Fibroblast of gingiva (primary cell): ENCODE measurements at regions not wholly inside any gene's neighbourhood (a gene's known extent, or its start where the extent isn't known, plus 50 kb on each side); places are given as distances from the start of the nearest gene placed in this dataset.
"Not testable (repeated sequence)": the region's sequence is repeated elsewhere in the genome, so short reads cannot be mapped to it uniquely, and the experiment has no call there.

Source experiments
- DNase-seq: peaks from one replicate; pipeline ENCODE4 v3.0.0-alpha.2; 2011; ENCODE audit warnings: low read depth

DNA sequence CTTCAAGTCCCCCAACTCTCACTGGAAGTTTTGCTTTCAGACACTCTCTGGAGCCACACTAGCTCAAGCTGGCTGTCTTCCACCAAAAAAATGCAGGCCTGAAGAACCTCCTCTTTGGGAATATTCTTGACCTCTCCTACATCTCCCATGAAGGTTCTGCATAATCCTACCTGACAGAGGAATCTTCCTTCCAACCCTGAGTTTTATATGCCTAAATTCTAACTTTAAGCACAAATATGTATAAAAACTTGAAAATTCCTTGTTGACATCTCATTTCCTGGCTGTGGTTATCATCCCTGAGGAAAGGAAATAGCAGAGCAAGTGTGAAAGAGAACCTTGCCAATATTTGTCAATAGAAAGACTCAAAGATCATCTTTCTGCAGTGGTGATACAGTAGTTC lies 249.0 kb downstream of the LPIN1 start:
- DNase-seq: peak; percentile 30

DNA sequence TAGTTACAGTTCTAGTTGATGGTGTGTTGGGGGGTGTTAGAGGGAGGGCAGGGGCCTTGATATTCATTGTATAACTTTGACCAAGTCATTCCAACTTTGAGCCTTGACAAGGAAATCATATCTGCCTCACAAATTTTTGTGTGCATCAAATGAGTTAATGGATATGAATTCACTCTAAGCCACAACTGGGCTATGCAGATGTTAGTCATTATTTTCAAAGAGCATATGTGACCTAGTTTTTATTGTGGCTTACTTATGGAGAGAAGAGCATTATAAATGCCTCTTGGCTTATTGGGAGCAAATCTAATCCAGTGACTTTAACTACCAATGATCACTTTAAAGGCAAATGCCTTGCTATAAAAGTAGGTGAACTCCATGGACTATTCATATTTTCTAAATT lies 250.2 kb downstream of the LPIN1 start:
- peak; percentile 57 for DNase-seq

- no peak for DNase-seq
These were observed 250.7 kb downstream of the LPIN1 start for GRCh38 chr2:11997142-11997541.

GRCh38 chr2:11998218-11998617 lies 251.8 kb downstream of the LPIN1 start:
- DNase-seq: peak; percentile 22

GRCh38 chr2:11998626-11999378 lies 252.4 kb downstream of the LPIN1 start:
- DNase-seq: no peak

DNA sequence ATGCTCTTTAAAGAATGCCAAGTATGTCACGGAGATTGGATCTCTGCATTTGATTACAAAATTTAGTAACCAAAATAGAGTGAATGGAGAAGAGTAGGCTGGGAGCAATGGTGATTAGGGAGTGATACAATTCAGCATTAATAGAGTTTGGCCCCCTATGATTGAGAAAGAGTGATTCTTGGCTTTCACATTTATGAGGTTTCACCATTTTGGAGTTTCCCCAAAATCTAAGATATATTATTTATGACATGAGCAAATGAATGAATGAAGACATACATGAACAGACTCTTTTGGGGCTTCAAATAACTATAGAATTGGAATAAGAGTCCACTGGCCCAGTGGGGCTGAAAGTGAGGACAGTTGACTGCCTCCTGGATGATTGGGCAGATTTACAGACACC lies 255.2 kb downstream of the LPIN1 start:
- peak; percentile 1 for DNase-seq

GRCh38 chr2:12002215-12002614 lies 255.8 kb downstream of the LPIN1 start:
- DNase-seq: no peak

GRCh38 chr2:12004713-12005112 lies 258.3 kb downstream of the LPIN1 start:
- DNase-seq: no peak

GRCh38 chr2:12005886-12006681 lies 259.7 kb downstream of the LPIN1 start:
- DNase-seq: no peak

- DNase-seq: no peak
These were observed 260.4 kb downstream of the LPIN1 start for GRCh38 chr2:12006850-12007249.

- DNase-seq: no peak
These were observed 260.9 kb downstream of the LPIN1 start for GRCh38 chr2:12007282-12007681.

DNA sequence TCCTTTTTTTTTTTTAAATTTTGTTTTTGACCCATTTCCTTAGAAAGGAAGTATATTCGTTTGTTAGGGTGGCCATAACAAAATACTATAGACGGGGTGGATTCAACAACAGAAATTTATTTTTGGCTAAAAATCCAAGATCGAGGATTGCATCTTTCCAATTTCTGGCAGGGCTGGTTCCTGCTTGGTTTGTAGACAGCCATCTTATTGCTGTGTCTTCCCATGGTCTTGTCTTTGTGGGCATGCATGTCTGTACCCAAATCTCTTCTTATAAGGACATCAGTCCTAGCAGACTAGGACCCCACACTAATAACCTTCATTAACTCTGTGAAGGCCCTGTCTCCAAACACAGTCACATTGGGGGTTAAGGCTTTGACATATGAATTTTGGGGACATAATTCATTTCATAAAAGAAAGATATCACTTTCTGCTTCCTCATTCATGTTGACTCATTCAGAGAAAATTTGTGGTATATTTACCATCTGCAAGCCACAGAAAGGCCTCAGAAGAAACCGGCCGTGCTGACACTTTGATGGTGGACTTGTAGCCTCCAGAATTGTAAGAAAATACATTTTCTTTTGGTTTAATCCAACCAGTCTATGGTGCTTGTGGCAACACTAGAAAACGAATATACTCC lies 262.1 kb downstream of the LPIN1 start:
- DNase-seq: peak; percentile 41

GRCh38 chr2:12009323-12009905 lies 263.0 kb downstream of the LPIN1 start:
- DNase-seq: no peak

- DNase-seq: no peak
These were observed 263.6 kb downstream of the LPIN1 start for GRCh38 chr2:12010059-12010458.

DNA sequence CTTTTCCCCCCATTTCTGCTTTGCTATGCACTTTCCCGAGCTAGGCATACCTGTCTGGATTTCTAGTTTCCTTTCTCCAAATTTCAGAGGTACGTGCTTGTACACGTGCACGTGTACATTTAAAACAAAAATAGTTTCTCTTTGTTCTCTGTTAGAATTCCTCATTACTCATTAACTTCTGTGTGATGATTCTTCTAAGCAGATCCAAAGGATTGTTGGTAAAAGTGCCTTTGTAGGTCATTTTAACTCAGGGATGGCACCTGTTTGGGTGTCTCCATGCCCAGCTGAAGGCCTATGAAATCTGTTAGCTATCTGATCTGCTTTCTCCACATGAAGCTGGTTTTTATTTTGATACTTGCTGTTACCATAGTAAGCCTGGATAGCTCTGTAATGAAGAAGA lies 264.3 kb downstream of the LPIN1 start:
- no peak for DNase-seq

DNA sequence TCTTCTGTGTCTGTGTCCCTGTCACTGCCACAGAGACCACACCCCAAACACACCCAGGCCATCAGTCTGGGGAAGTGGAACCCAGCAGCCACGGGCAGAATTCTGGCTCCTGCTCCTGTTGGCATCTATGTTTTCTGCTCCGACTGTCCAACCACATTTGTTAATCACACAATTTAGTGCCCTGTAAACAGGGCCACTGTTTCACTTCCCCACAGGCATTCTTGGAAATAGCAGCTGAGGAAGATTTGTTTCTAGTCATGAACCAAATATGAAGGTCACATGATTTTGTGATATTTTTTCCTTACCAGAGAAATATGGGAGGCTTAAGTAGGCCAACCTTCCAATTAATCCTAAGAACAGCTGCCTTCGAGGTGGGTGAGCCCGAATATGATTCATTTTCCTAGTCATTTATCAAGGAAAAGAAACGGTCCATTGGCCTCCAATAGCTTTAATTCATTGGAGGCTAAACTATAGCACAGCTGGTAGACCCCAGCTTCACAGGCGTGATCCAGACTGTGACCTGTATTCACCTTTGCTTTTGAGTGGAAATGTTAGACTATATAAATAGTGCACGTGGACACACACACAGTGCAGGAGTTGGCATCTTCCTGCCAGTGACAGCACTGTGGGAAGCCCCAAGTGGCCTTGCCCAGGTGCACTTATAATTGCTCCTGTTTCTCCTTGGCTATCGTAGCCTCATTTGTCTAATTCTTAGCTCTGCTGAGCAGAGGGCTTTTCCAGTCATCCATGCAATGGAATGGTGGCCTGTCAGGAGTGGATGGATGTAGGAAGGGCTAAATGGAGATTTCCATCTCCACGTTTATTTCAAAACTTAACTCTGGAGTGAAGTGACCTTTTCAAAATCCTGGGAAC lies 267.9 kb downstream of the LPIN1 start:
- DNase-seq: peak; percentile 64

- DNase-seq: no peak
These were observed 271.2 kb downstream of the LPIN1 start for GRCh38 chr2:12017499-12018157.

DNA sequence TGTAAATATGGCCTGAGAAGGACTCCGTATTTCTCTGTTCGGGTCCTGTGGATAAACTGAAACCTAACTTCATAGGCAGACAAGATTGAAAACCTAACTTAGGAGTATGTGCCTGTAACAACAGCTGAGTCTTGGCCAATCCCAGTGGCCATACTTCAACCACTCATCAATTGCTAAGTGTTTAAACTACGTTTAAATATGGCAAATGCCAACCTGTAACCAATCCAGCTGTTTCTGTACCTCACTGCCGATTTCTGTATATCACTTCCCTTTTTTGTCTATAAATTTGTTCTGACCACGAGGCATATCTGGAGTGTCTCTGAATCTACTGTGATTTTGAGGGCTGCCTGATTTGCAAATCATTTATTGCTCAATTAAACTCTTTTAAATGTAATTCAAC lies 272.3 kb downstream of the LPIN1 start:
- not testable (repeated sequence) for DNase-seq

GRCh38 chr2:12020833-12021469 lies 274.5 kb downstream of the LPIN1 start:
- DNase-seq: no peak

GRCh38 chr2:12024197-12024907 lies 277.9 kb downstream of the LPIN1 start:
- DNase-seq: peak; percentile 74
